ENCODE measurements at regions not wholly inside any gene's neighbourhood (a gene's known extent, or its start where the extent isn't known, plus 50 kb on each side); places are given as distances from the start of the nearest gene placed in this dataset.

DNA sequence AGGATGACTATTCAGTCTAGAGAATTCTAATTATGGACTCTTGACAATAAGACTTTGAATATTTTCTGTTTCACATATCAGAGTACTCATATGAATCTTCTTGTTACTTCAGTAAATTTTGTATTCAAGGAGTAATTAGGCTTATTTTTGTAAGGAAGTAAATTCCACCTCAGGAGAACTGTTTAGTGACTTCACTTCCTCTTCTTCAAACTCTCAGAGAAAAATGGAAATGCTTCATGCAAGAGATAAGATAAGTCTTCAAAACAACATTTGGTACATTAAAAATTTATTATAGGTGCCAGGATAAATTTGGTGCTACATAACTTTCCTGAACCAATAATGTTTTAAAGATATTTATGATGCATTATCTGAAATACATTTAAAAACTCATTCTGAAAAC lies 1421.9 kb downstream of the PCDH7 start:
- no peak for TF ChIP-seq CTCF (IDR thresholded peaks at IDR 0.05; ENCODE audit: insufficient read depth, low read length, poor library complexity, severe bottlenecking)
- Histone ChIP-seq H3K27me3 (ENCODE audit: control insufficient read depth, insufficient read depth, low read length) (no peaks in the 10 kb centered on the region), H3K4me3 (ENCODE audit: low read depth, low read length) (no peak overlapping the region), H3K36me3 (ENCODE audit: control insufficient read depth, insufficient read depth, low read length) (no peaks in the 10 kb centered on the region)
- no peak for DNase-seq (ENCODE audit: low read depth)

DNA sequence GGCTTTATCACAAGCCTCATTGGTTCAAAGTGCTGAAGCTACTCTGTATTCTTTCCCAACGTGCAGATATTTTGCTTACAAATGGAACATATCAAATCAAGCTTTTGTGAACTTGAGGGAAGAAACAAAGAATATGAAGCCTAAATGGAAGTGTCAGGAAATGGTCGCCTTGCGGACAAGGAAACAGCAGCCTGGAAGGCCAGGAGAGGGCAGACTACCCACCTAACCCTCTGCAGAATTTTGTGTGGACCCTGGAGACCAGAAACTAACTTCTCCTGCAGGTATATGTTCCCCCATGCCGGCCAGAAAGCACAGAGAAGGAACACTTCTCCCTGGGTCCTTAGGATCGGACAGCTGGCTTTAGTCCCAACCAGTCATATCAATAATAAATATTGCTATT lies 1425.8 kb downstream of the PCDH7 start:
- H3K27me3 ChIP-seq (ENCODE audit: control insufficient read depth, insufficient read depth, low read length), result no peaks in the 10 kb centered on the region
- DNase-seq (ENCODE audit: low read depth), result no peak
- no peak overlapping the region for H3K4me3 ChIP-seq (ENCODE audit: low read depth, low read length)
- H3K36me3 ChIP-seq (ENCODE audit: control insufficient read depth, insufficient read depth, low read length), result no peaks in the 10 kb centered on the region
- no peak for TF ChIP-seq CTCF (IDR thresholded peaks at IDR 0.05; ENCODE audit: insufficient read depth, low read length, poor library complexity, severe bottlenecking)

DNA sequence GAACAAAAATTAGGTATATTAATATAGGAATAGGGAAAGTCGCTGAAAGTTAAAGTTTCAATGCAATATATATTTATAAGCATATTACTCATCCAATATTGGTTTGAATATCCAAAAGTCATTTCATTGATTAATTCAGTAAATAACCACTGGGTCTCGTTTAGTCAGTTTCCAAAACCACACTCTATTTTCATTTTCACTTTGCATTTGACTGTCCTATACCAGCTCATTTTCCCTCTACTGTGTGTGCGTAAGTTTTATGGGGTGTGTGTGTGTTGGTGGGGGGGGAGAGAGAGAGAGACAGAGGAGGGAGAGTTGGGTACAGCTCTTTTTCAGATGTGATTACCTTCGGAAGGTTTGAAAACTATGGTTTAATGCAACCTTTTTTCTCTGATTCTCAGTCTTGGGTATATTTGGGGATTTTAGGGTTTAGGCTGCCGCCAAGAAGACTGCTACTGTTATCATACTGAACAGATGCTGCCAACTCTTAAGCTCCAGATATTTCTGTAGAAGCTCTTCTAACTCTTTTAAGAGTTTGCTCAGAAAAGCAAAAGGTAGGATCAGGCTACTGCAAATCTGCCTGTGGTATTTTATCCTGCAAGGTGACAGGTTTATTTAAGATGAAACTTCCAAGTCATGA lies 1427.4 kb downstream of the PCDH7 start:
- Histone ChIP-seq H3K27me3 (ENCODE audit: control insufficient read depth, insufficient read depth, low read length) (no peaks in the 10 kb centered on the region), H3K36me3 (ENCODE audit: control insufficient read depth, insufficient read depth, low read length) (no peaks in the 10 kb centered on the region), H3K4me3 (ENCODE audit: low read depth, low read length) (no peak overlapping the region)
- TF ChIP-seq CTCF (IDR thresholded peaks at IDR 0.05; ENCODE audit: insufficient read depth, low read length, poor library complexity, severe bottlenecking), result no peak
- DNase-seq (ENCODE audit: low read depth), result no peak

GRCh38 chr4:32148111-32148666 lies 1428.0 kb downstream of the PCDH7 start:
- Histone ChIP-seq H3K4me3 (ENCODE audit: low read depth, low read length) (no peak overlapping the region), H3K27me3 (ENCODE audit: control insufficient read depth, insufficient read depth, low read length) (no peaks in the 10 kb centered on the region), H3K36me3 (ENCODE audit: control insufficient read depth, insufficient read depth, low read length) (no peaks in the 10 kb centered on the region)
- DNase-seq (ENCODE audit: low read depth), result no peak
- no peak for TF ChIP-seq CTCF (IDR thresholded peaks at IDR 0.05; ENCODE audit: insufficient read depth, low read length, poor library complexity, severe bottlenecking)

- H3K4me3 ChIP-seq (ENCODE audit: low read depth, low read length), result no peak overlapping the region
- H3K36me3 ChIP-seq (ENCODE audit: control insufficient read depth, insufficient read depth, low read length), result no peaks in the 10 kb centered on the region
- DNase-seq (ENCODE audit: low read depth), result no peak
- no peak for TF ChIP-seq CTCF (IDR thresholded peaks at IDR 0.05; ENCODE audit: insufficient read depth, low read length, poor library complexity, severe bottlenecking)
- no peaks in the 10 kb centered on the region for H3K27me3 ChIP-seq (ENCODE audit: control insufficient read depth, insufficient read depth, low read length)
Measured at GRCh38 chr4:32158961-32159360, 1438.8 kb downstream of the PCDH7 start.

GRCh38 chr4:32161392-32161791 lies 1441.2 kb downstream of the PCDH7 start:
- no peak for DNase-seq (ENCODE audit: low read depth)

More at GRCh38 chr4:32161392-32161791, 1441.2 kb downstream of the PCDH7 start:
- H3K36me3 ChIP-seq (ENCODE audit: control insufficient read depth, insufficient read depth, low read length), result no peaks in the 10 kb centered on the region
- H3K4me3 ChIP-seq (ENCODE audit: low read depth, low read length), result no peak overlapping the region
- no peak for TF ChIP-seq CTCF (IDR thresholded peaks at IDR 0.05; ENCODE audit: insufficient read depth, low read length, poor library complexity, severe bottlenecking)
- H3K27me3 ChIP-seq (ENCODE audit: control insufficient read depth, insufficient read depth, low read length), result no peaks in the 10 kb centered on the region

Measured in kidney epithelial cell (primary cell).